RWPE2 (cell line): ENCODE measurements at regions not wholly inside any gene's neighbourhood (a gene's known extent, or its start where the extent isn't known, plus 50 kb on each side); places are given as distances from the start of the nearest gene placed in this dataset.

ENCODE experiments used
- ATAC-seq: fragments of 200-7000 bp; cut with Tn5 transposase; 3 replicates; pipeline ENCODE4 v1.9.1; 2021; ENCODE audit warnings: low read depth
- DNase-seq: peaks from one replicate; pipeline ENCODE4 v3.0.0-alpha.2; 2020; ENCODE audit warnings: low spot score
- H3K27ac ChIP-seq: fragments of 450-650 bp; 2 replicates; pipeline ENCODE4 v1.5.1; 2017; ENCODE audit warnings: mild to moderate bottlenecking; ENCODE audit not compliant: poor library complexity, severe bottlenecking
- H3K27me3 ChIP-seq: fragments of 250-450 bp; sonication (Bioruptor Pico); 2 replicates; pipeline ENCODE4 v1.5.1; 2021; ENCODE audit warnings: mild to moderate bottlenecking, moderate library complexity; ENCODE audit not compliant: insufficient read depth, poor library complexity, severe bottlenecking
- H3K36me3 ChIP-seq: fragments of 250-450 bp; sonication (Bioruptor Pico); 2 replicates; pipeline ENCODE4 v1.5.1; 2020; ENCODE audit warnings: low read depth, mild to moderate bottlenecking, moderate library complexity
- H3K4me1 ChIP-seq: fragments of 250-450 bp; sonication (Bioruptor Pico); 2 replicates; pipeline ENCODE4 v1.5.1; 2021; ENCODE audit warnings: mild to moderate bottlenecking, moderate library complexity; ENCODE audit not compliant: insufficient read depth, poor library complexity, severe bottlenecking
- H3K4me3 ChIP-seq: fragments of 250-450 bp; sonication (Bioruptor Pico); 2 replicates; pipeline ENCODE4 v1.5.1; 2021; ENCODE audit warnings: mild to moderate bottlenecking, moderate library complexity; ENCODE audit not compliant: severe bottlenecking
- H3K9me3 ChIP-seq: fragments of 250-450 bp; sonication (Bioruptor Pico); 2 replicates; pipeline ENCODE4 v1.5.1; 2021; ENCODE audit warnings: mild to moderate bottlenecking, moderate library complexity; ENCODE audit not compliant: severe bottlenecking
- CTCF ChIP-seq: fragments of 450-650 bp; IDR thresholded peaks from one replicate; pipeline ENCODE4 v1.5.1; 2017; ENCODE audit warnings: mild to moderate bottlenecking, moderate library complexity; ENCODE audit not compliant: poor library complexity, severe bottlenecking

DNA sequence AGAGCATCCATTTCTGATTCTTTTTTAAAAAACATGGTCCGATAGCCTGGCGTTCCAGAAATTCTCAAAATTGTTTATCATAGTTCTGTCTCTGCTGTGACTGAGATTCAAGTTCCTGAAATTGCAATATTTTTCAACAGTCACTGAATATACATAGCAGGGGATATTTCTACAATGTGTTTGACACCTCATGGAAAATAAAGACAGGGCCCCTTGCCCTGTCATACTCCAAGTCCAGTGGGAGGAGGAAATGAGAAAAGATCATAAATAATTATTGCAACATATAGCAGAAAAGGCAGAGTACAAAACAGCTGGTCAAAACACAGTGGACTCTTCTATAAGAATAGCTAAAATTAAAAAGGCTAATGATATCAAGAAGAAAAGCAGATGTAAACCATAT lies 234.8 kb upstream of the SPTLC3 start:
- Histone ChIP-seq H3K27ac (no peak overlapping the region), H3K4me3 (no peak overlapping the region), H3K36me3 (no peaks in the 10 kb centered on the region), H3K27me3 (peaks cover 5% of the 10 kb centered on the region), H3K9me3 (no peaks in the 10 kb centered on the region), H3K4me1 (no peaks in the 10 kb centered on the region)
- no peak for ATAC-seq
- DNase-seq, result no peak
- no peak for TF ChIP-seq CTCF

- DNase-seq (no peak), ATAC-seq (no peak)
- Histone ChIP-seq H3K4me1 (no peaks in the 10 kb centered on the region), H3K27me3 (peaks cover 5% of the 10 kb centered on the region), H3K36me3 (no peaks in the 10 kb centered on the region), H3K9me3 (no peaks in the 10 kb centered on the region), H3K4me3 (no peak overlapping the region), H3K27ac (no peak overlapping the region)
- no peak for TF ChIP-seq CTCF
Observed at GRCh38 chr20:12775041-12775440, 233.7 kb upstream of the SPTLC3 start.

DNA sequence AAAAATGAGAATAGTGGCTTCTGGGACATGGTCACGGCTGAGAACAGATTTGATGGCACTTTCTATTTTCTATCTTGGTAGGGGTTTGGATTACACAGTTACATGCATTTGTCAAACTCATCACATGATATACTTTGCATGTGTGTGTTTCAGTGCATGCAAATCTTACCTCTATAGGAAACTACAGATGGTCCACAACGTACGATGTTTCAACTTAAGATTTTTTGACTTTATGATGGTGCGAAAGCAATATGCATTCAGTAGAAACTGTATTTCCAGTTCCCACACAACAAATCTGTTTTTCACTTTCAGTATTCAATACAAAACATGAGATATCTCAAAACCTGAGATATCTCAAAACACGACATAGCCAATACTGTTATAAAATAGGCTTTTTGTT lies 231.8 kb upstream of the SPTLC3 start:
- H3K36me3 ChIP-seq, result no peaks in the 10 kb centered on the region
- H3K4me3 ChIP-seq, result no peak overlapping the region
- H3K9me3 ChIP-seq, result no peaks in the 10 kb centered on the region
- peaks cover 5% of the 10 kb centered on the region for H3K27me3 ChIP-seq
- DNase-seq (no peak), ATAC-seq (no peak)
- TF ChIP-seq CTCF, result no peak
- H3K27ac ChIP-seq, result no peak overlapping the region
- no peaks in the 10 kb centered on the region for H3K4me1 ChIP-seq

- H3K4me1 ChIP-seq, result no peaks in the 10 kb centered on the region
- no peak for DNase-seq
- TF ChIP-seq CTCF, result no peak
- H3K27ac ChIP-seq, result no peak overlapping the region
- ATAC-seq, result no peak
- no peaks in the 10 kb centered on the region for H3K9me3 ChIP-seq
- no peak overlapping the region for H3K4me3 ChIP-seq
- H3K36me3 ChIP-seq, result no peaks in the 10 kb centered on the region
- H3K27me3 ChIP-seq, result no peaks in the 10 kb centered on the region
Observed at GRCh38 chr20:12786276-12786675, 222.5 kb upstream of the SPTLC3 start.

GRCh38 chr20:12788632-12789299 lies 220.0 kb upstream of the SPTLC3 start:
- Histone ChIP-seq H3K4me3 (no peak overlapping the region), H3K27me3 (no peaks in the 10 kb centered on the region), H3K9me3 (no peaks in the 10 kb centered on the region), H3K36me3 (no peaks in the 10 kb centered on the region), H3K27ac (no peak overlapping the region), H3K4me1 (no peaks in the 10 kb centered on the region)
- DNase-seq, result no peak
- no peak for ATAC-seq
- TF ChIP-seq CTCF, result no peak
